ENCODE measurements at regions not wholly inside any gene's neighbourhood (a gene's known extent, or its start where the extent isn't known, plus 50 kb on each side); places are given as distances from the start of the nearest gene placed in this dataset.

DNA sequence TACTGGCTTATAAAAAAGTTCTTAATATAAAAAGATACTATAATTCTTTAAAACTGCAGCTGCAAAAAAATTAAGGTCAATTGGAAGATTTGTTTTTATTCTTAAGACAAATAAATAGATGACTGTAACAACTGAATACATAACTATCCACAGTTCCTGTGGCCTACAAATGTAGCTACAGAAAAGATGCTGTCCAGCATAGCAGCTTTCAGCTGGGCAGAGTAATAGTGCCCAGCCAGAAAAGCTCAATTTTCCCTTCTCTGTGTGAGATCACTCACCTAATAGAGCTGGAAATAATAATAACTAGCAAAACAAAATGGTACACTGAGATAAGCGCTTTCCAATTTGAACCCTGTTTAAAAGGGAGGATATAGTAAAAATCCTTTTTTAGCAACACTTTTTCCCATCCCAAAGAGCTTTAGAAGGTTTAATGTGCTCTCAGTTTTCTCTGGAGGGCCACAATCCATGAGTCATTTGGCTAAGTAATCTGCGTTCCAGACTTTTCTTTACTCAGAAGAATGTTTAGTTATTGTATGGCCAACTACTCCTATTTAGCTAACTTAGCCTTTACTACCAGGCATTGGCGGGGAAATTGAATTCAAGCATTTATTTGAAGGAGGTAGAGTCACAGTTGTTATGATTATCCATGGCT, 158.1 kb upstream of the SLC39A10 start:
- TF ChIP-seq, protein P1, sequence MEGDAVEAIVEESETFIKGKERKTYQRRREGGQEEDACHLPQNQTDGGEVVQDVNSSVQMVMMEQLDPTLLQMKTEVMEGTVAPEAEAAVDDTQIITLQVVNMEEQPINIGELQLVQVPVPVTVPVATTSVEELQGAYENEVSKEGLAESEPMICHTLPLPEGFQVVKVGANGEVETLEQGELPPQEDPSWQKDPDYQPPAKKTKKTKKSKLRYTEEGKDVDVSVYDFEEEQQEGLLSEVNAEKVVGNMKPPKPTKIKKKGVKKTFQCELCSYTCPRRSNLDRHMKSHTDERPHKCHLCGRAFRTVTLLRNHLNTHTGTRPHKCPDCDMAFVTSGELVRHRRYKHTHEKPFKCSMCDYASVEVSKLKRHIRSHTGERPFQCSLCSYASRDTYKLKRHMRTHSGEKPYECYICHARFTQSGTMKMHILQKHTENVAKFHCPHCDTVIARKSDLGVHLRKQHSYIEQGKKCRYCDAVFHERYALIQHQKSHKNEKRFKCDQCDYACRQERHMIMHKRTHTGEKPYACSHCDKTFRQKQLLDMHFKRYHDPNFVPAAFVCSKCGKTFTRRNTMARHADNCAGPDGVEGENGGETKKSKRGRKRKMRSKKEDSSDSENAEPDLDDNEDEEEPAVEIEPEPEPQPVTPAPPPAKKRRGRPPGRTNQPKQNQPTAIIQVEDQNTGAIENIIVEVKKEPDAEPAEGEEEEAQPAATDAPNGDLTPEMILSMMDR (IDR thresholded peaks at IDR 0.05) = no peak
- no peak for TF ChIP-seq ZFX (IDR thresholded peaks at IDR 0.05; ENCODE audit: borderline replicate concordance)

All from 22Rv1 (cell line).